GM18858 (cell line): ENCODE measurements at regions not wholly inside any gene's neighbourhood (a gene's known extent, or its start where the extent isn't known, plus 50 kb on each side); places are given as distances from the start of the nearest gene placed in this dataset.

Experiments
- ATAC-seq: cut with Tn5 transposase; IDR thresholded peaks from one replicate; pipeline ENCODE4 v1.9.1; 2021; ENCODE audit not compliant: unreplicated experiment

- no peak for ATAC-seq
These were observed 190.7 kb downstream of the AXIN2 start for GRCh38 chr17:65370669-65371131.

GRCh38 chr17:65368341-65368740 is 193.1 kb downstream of the AXIN2 start:
- no peak for ATAC-seq

GRCh38 chr17:65366102-65366844 is 195.2 kb downstream of the AXIN2 start:
- ATAC-seq: no peak

DNA sequence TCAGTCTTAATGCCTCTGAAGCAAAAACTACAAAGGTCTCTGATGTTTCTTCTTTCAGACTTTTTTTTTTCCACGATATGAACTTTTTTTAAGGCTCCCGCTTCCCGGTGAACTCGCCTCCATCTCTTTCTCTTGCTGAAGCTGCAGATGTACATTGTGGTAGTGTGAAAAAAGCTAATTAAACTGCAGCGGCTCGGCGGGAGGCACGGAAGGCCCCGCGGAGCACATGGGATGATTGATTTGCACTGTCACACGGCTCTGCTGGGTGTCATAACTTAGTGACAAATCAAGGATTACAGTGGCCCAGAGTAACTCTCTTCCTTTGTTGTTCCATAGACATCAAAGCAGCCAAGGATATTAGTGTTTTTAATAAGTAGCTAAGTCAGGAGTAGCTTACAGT is 196.3 kb downstream of the AXIN2 start:
- ATAC-seq: no peak

DNA sequence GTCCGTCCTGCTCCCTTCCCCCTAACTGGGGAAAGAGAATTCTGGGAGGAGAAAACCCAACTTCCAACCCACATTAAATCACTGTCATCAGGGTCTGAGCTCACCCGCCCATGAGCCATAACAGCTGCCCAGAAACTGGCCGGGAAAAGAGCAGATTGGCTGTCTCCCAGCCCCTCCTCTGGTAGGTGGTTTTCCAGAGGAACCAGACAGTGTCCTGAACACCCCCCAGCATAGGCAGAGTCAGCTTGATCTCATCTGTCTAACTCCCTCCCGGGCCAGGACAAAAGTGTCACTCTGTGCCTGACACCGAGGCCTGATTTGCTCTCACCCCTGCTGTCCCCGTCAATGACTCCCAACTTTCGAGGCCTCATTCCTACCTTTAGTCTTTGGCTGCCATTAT is 197.0 kb downstream of the AXIN2 start:
- ATAC-seq: no peak

- no peak for ATAC-seq
These were observed 198.6 kb downstream of the AXIN2 start for GRCh38 chr17:65362826-65363225.

DNA sequence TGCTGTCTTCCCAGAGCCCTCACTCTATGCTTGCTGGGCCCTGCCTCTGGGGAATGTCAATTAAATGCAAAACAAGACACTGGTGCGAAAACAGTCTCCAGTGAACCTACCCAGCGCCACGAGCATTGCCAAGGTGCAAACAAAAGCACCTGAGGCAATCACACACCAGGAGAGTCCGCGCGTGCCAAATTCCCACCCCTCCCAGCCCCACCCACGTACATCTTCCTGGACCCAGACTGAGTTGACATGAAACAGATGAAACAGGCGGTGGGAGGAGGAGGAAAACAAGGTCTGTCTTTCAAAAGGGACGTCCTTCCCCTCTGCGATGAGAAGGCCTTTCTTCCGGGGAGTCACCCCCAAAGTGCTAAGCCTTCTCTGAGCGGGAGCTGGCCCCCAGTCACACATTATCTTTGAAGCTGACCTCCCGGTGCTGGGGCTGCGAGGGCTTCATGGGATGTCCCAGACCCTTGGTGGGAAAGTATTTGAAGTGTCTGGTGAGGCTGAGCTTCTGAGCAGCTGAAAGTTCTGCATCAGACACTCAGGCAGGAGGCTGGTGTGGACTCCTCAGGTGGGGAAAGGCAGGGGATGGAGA is 200.4 kb downstream of the AXIN2 start:
- ATAC-seq: no peak

- no peak for ATAC-seq
These were observed 202.4 kb downstream of the AXIN2 start for GRCh38 chr17:65359016-65359415.

DNA sequence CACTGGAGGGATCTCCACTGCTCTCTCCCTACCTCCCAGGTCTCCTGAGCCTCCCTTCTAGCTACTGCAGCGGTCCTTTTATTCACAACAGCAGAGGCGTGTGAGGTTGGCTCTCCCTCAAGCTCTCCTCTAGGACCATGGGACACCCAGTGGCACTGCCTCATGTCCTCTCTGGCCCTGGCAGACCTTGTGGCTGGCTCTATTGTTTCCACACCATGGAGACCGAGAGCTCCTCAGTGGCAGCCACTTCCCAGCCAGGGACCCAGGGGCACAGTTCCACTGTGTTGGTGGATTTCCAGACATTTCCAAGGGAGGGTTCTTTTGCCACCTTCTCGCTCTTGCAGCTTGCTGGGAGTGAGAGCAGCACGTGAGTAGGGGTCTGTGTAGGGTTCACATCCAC is 204.9 kb downstream of the AXIN2 start:
- ATAC-seq: no peak

- ATAC-seq: no peak
These were observed 206.2 kb downstream of the AXIN2 start for GRCh38 chr17:65355246-65355645.

GRCh38 chr17:65349916-65350315 is 211.5 kb downstream of the AXIN2 start:
- no peak for ATAC-seq

DNA sequence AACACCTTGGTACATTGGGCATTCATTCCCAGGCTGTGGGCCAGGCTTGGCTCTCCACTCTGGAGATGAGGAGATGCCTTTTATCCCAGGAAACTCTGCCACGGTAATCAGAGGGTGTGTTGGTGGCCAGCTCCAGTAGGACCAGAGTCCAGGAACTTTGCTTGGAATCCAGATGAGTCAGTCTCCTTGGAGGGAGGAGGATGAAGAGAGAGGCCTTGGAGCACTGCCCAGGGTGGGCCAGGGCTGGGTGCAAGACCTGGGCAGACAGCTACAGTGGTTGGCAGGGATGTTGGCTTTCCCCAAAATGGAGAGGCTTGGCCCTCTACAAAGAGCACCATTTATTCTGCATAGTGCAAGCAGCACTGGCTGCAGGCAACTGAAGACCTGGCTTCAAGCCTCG is 209.0 kb downstream of the RGS9 start:
- no peak for ATAC-seq

DNA sequence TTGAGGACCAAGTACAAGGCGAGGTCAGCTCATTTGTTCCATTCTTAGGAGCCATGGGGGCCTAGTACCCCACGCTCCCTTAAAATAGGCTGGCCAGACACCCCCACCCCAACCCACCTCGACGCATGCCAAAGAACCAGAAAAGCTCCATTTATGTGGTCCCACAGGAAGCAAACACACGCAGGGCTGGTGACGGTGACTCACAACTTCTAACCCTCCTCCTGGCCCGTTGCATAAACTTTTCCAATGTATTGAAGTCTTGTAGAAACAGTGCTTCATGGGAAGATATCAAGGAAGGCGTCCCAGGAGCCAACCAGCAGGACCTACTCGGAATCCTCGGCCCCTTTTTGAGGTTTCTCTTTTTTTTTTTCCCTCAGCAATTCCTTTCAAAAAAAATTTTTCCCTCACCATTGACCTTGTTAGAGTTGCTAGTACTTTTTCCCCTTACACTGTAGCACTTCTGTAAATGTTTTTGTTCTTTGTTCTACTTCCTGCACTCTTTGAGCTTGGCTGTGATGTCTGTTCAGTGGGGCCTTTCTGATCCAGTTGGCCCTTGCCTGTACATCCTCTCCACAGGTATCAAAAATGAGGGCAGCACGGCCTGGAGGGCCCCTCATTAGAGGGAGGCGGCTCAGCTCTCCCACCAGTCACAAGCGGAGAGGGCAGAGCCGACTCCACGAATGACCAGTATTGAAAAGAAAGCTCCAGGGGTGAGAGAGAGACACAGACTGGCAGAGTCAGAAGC is 208.3 kb downstream of the RGS9 start:
- ATAC-seq: no peak

DNA sequence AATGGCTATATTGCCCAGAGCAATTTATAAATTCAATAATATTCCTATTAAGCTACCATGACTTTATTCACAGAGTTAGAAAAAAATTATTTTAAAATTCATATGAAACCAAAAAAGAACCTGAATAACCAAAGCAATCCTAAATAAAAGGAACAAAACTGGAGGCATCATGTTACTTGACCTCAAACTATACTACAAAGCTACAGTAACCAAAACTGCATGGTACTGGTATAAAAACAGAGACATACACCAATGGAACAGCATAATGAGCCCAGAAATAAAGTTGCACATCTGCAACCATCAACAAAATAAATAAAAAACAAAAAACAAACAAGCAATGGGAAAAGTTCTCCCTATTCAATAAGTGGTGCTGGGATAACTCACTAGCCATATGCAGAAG is 203.2 kb downstream of the RGS9 start:
- ATAC-seq: no peak

DNA sequence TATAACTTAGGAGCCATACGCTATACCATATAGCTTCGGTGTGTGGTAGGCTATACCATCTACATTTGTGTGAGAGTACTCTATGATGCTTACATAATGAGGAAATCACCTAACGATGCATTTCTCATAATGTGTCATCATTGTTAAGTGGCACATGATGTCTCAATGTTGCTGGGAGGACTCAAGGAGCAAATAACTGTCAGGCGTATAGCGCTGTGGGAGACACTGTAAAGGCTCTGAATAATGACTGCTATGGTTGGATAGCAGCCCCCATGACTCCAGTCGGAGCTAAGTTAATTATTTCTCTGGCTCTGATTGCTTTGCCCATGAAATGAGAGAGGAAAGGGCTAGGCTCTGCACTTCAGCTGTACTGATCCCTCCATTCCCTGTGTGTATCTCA is 197.2 kb downstream of the RGS9 start:
- ATAC-seq: no peak

DNA sequence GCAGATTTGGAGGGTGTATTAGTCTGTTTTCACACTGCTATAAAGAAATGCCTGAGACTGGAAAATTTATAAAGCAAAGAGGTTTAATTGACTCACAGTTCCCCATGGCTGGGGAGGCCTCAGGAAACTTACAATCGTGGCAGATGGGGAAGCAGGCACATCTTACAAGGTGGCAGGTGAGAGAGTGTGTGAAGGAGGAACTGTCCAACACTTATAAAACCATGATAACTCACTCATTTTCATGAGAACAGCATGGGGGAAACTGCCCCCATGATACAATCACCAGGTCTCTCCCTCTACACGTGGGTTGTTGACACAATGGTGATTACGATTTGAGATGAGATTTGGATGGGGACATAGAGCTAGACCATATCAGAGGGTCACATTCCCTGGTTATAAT is 195.6 kb downstream of the RGS9 start:
- ATAC-seq: no peak

- ATAC-seq: no peak
These were observed 195.2 kb downstream of the RGS9 start for GRCh38 chr17:65332375-65332774.

GRCh38 chr17:65328567-65328966 is 191.4 kb downstream of the RGS9 start:
- no peak for ATAC-seq

- ATAC-seq: no peak
These were observed 187.6 kb downstream of the RGS9 start for GRCh38 chr17:65324611-65325342.

GRCh38 chr17:65323049-65323448 is 185.9 kb downstream of the RGS9 start:
- ATAC-seq: no peak

GRCh38 chr17:65320820-65321219 is 183.7 kb downstream of the RGS9 start:
- no peak for ATAC-seq
